ENCODE measurements at regions not wholly inside any gene's neighbourhood (a gene's known extent, or its start where the extent isn't known, plus 50 kb on each side); places are given as distances from the start of the nearest gene placed in this dataset.
A peak's percentile ranks its signal among the peaks of the same experiment; 100 is the strongest.

DNA sequence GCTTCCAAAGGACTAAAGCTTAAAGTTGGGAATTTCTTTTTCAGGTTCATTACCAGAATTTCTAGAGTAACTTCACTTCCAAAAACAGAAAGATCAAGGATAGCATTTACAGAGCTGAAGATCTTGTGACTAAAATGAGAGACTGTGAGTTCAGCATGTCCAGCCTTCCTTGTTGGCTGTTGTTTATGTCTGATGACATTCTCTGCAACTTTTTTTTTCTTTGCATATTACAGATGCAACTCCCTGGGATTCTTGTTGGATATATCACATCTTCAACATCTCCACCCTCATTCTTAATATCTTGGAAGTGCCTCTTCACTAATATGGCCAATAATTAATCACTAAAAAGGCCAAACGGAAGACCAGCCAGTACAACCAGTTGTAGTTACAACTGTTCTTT is 86.2 kb upstream of the FRMD4B start:
- DNase-seq (ENCODE audit: low spot score): no peak
- TF ChIP-seq, protein P1, sequence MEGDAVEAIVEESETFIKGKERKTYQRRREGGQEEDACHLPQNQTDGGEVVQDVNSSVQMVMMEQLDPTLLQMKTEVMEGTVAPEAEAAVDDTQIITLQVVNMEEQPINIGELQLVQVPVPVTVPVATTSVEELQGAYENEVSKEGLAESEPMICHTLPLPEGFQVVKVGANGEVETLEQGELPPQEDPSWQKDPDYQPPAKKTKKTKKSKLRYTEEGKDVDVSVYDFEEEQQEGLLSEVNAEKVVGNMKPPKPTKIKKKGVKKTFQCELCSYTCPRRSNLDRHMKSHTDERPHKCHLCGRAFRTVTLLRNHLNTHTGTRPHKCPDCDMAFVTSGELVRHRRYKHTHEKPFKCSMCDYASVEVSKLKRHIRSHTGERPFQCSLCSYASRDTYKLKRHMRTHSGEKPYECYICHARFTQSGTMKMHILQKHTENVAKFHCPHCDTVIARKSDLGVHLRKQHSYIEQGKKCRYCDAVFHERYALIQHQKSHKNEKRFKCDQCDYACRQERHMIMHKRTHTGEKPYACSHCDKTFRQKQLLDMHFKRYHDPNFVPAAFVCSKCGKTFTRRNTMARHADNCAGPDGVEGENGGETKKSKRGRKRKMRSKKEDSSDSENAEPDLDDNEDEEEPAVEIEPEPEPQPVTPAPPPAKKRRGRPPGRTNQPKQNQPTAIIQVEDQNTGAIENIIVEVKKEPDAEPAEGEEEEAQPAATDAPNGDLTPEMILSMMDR (conservative IDR thresholded peaks at IDR 0.05; ENCODE audit: low read depth): no peak
- CTCF ChIA-PET: no interaction called here

DNA sequence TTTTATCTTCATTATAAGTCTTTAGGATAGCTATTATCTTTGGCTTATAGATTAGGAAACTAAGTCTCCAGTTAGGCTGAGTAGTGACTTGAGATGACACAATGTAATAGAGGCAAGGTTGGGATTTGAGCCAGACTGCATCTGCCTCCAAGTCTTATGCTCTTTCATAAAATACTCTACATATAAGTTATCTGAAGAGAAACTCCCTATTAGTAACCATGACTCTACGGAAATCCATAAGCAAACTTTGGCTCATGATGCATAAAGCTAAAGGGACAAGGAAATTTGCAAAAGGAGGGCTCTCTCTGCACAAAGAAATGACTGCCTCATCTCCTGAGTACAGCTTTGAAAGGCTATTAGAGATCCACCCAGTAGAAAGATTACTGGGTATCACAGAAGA is 77.6 kb upstream of the FRMD4B start:
- POLR2A ChIA-PET (ENCODE audit: low non-redundant PET): no interaction called here
- CTCF ChIA-PET: no interaction called here
- DNase-seq (ENCODE audit: low spot score): peak; percentile 3
- TF ChIP-seq, protein P1 (conservative IDR thresholded peaks at IDR 0.05; ENCODE audit: low read depth): no peak
- H3K27ac ChIP-seq: no peak overlapping the region

More for the DNA sequence above, 86.2 kb upstream of the FRMD4B start:
- no peak overlapping the region for H3K27ac ChIP-seq
- POLR2A ChIA-PET (ENCODE audit: low non-redundant PET): no interaction called here

DNA sequence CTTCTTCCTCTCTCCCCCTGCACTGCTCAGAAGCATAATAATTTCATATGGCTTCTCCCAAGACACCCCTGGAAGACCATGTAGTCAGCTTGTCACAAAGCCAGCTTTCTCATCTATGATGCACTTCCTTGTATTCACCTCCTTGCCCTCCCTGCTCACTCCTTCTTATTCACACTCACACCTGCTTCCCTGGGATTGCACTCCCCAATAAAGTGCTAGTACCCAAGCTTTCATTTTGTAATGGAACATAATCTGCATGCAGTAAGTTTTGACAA is 76.9 kb upstream of the FRMD4B start:
- ChIA-PET CTCF (no interaction called here), POLR2A (ENCODE audit: low non-redundant PET) (no interaction called here)
- H3K27ac ChIP-seq: peak overlapping the region; percentile 60
- DNase-seq (ENCODE audit: low spot score): peak; percentile 4
- TF ChIP-seq, protein P1 (conservative IDR thresholded peaks at IDR 0.05; ENCODE audit: low read depth): no peak

DNA sequence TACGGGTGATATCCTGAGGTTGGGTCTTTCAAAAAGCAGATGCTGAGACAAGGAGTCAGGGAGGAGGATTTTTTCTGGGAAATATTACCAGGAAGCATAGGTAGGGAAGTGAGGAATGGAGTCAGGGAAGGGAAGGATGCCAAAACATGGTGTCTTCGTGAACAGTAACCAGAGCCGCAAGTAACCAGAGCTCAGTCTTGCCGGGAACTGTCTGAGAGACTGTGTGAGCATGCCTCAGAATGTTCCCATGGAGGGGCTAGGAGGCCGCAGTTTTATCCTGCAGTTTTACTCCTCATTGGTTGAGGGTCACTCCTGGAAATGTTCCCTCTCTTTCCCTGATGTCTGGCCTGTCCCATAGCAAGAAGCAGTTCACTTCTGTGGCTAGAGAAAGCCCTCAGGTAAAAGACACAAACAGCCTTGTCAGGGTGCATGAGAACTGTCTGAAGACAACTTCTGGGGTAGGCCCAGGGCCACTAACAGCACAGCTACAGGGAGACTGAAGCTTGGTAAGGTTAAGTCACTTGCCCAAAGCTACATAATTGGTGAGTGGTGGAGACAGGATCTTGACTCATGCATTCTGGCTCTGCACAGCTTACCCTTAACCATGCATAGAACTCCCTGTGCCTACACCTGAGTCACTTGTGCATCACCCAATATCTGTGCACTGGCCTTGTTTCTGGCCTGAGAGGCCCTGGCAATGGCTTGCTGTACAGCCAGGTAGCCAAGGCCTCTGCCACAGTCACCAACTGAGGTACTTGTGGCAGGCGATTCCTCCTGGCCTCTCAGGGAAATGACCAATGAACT is 76.3 kb upstream of the FRMD4B start:
- peak; percentile 1 for DNase-seq (ENCODE audit: low spot score)
- TF ChIP-seq, protein P1 (conservative IDR thresholded peaks at IDR 0.05; ENCODE audit: low read depth): no peak
- peak overlapping the region; percentile 60 for H3K27ac ChIP-seq
- POLR2A ChIA-PET (ENCODE audit: low non-redundant PET): no interaction called here
- CTCF ChIA-PET: no interaction called here

DNA sequence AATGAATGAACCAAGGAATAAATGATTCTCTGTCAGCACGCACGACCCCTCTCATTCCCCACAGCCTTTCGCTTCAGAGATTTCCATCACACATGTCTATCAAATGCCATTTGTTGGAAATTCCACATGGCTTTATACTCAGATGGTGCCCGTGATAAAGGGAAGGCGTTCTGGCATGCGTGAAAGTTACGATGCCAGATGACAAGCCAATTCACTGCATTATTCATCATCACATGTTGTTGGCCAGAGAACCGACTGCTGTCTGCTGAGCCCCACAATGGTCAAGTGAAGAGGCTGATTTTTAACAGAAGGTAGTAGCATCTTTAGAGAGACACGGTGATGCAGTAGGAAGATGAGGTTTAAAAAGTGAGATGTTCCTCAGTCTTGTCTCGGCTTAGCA is 74.1 kb upstream of the FRMD4B start:
- no peak for DNase-seq (ENCODE audit: low spot score)
- H3K27ac ChIP-seq: no peak overlapping the region
- ChIA-PET POLR2A (ENCODE audit: low non-redundant PET) (no interaction called here), CTCF (no interaction called here)
- TF ChIP-seq, protein P1 (conservative IDR thresholded peaks at IDR 0.05; ENCODE audit: low read depth): no peak

DNA sequence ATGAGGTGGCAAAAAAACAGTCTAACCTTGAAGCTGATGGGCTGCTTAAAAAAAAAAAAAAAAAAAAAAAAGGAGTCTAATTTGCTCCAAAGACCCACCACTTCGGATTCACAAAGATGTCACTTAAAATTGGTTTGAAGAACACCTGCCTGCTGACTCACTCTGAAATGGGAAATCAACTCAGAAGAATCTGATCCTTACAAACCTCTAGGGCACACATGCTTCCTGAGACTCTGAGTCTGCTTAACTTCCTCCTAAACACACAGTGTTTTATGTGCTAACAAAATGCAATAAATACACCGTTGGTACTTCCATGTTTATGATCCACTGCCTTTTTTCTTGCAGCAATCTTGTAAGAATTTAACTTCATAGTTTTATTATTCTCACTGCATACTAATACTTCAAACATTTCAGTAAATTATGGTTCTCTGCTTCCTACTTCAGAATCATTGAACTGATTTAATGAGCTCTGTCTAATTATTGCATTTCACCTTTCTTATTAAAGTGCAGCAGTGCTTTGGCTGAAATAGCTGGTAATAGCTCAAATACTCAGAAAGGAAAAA is 73.0 kb upstream of the FRMD4B start:
- DNase-seq (ENCODE audit: low spot score): no peak
- POLR2A ChIA-PET (ENCODE audit: low non-redundant PET): no interaction called here
- no peak overlapping the region for H3K27ac ChIP-seq
- CTCF ChIA-PET: no interaction called here
- TF ChIP-seq, protein P1 (conservative IDR thresholded peaks at IDR 0.05; ENCODE audit: low read depth): no peak
